ENCODE measurements at regions not wholly inside any gene's neighbourhood (a gene's known extent, or its start where the extent isn't known, plus 50 kb on each side); places are given as distances from the start of the nearest gene placed in this dataset.

GRCh38 chrY:19146296-19146695 lies 372.8 kb upstream of the HSFY2 start:
- Histone ChIP-seq H3K9me3 (ENCODE audit: control insufficient read depth in 4 of 4, low read length in 3 of 4) (no peaks in the 10 kb centered on the region), H3K9ac (ENCODE audit: low read depth in 1 of 2, low read length in 2 of 2) (no peak overlapping the region), H3K4me3 (ENCODE audit: low read depth in 1 of 3, low read length in 3 of 3) (no peak overlapping the region), H3K27ac (ENCODE audit: low read depth in 1 of 2, low read length in 2 of 2) (no peak overlapping the region), H3K36me3 (ENCODE audit: control insufficient read depth in 4 of 4, insufficient read depth in 3 of 4, low read depth in 1 of 4, low read length in 3 of 4) (no peaks in the 10 kb centered on the region), H3K4me1 (ENCODE audit: control insufficient read depth in 4 of 4, insufficient read depth in 4 of 4, low read length in 3 of 4) (peaks cover 0 to 2% (median 0%) of the 10 kb centered on the region in 4 donors), H3K27me3 (ENCODE audit: control insufficient read depth in 4 of 4, insufficient read depth in 4 of 4, low read length in 3 of 4) (no peaks in the 10 kb centered on the region)
- TF ChIP-seq REST (IDR thresholded peaks at IDR 0.05) (no peak), YY1 (IDR thresholded peaks at IDR 0.05) (no peak), SP1 (IDR thresholded peaks at IDR 0.05) (no peak), GABPA (IDR thresholded peaks at IDR 0.05 in 1 of 2, conservative IDR thresholded peaks at IDR 0.05 in 1 of 2) (no peak), ATF3 (IDR thresholded peaks at IDR 0.05) (no peak), EGR1 (IDR thresholded peaks at IDR 0.05; ENCODE audit: low read depth in 2 of 2) (no peak), RAD21 (IDR thresholded peaks at IDR 0.05) (no peak), HNF4G (IDR thresholded peaks at IDR 0.05) (no peak), HNF4A (conservative IDR thresholded peaks at IDR 0.05) (no peak), FOXA2 (IDR thresholded peaks at IDR 0.05) (no peak), TAF1 (conservative IDR thresholded peaks at IDR 0.05) (no peak), JUND (IDR thresholded peaks at IDR 0.05) (no peak), RXRA (IDR thresholded peaks at IDR 0.05) (no peak), NR2F2 (IDR thresholded peaks at IDR 0.05) (no peak), FOXA1 (IDR thresholded peaks at IDR 0.05) (no peak)
- TF ChIP-seq, protein P1, sequence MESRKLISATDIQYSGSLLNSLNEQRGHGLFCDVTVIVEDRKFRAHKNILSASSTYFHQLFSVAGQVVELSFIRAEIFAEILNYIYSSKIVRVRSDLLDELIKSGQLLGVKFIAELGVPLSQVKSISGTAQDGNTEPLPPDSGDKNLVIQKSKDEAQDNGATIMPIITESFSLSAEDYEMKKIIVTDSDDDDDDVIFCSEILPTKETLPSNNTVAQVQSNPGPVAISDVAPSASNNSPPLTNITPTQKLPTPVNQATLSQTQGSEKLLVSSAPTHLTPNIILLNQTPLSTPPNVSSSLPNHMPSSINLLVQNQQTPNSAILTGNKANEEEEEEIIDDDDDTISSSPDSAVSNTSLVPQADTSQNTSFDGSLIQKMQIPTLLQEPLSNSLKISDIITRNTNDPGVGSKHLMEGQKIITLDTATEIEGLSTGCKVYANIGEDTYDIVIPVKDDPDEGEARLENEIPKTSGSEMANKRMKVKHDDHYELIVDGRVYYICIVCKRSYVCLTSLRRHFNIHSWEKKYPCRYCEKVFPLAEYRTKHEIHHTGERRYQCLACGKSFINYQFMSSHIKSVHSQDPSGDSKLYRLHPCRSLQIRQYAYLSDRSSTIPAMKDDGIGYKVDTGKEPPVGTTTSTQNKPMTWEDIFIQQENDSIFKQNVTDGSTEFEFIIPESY (IDR thresholded peaks at IDR 0.05) = no peak
- TF ChIP-seq, protein P2, sequence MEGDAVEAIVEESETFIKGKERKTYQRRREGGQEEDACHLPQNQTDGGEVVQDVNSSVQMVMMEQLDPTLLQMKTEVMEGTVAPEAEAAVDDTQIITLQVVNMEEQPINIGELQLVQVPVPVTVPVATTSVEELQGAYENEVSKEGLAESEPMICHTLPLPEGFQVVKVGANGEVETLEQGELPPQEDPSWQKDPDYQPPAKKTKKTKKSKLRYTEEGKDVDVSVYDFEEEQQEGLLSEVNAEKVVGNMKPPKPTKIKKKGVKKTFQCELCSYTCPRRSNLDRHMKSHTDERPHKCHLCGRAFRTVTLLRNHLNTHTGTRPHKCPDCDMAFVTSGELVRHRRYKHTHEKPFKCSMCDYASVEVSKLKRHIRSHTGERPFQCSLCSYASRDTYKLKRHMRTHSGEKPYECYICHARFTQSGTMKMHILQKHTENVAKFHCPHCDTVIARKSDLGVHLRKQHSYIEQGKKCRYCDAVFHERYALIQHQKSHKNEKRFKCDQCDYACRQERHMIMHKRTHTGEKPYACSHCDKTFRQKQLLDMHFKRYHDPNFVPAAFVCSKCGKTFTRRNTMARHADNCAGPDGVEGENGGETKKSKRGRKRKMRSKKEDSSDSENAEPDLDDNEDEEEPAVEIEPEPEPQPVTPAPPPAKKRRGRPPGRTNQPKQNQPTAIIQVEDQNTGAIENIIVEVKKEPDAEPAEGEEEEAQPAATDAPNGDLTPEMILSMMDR (IDR thresholded peaks at IDR 0.05; ENCODE audit: low read depth, low read length, missing input control) = no peak
- TF ChIP-seq, protein P3, sequence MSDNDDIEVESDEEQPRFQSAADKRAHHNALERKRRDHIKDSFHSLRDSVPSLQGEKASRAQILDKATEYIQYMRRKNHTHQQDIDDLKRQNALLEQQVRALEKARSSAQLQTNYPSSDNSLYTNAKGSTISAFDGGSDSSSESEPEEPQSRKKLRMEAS (IDR thresholded peaks at IDR 0.05) = no peak
- 38% methylated on average over 1 of the region's 1 CpG for WGBS
- no peak for DNase-seq (ENCODE audit: low spot score)

Data from liver (tissue), 8 donors.